ENCODE measurements at regions not wholly inside any gene's neighbourhood (a gene's known extent, or its start where the extent isn't known, plus 50 kb on each side); places are given as distances from the start of the nearest gene placed in this dataset.

DNA sequence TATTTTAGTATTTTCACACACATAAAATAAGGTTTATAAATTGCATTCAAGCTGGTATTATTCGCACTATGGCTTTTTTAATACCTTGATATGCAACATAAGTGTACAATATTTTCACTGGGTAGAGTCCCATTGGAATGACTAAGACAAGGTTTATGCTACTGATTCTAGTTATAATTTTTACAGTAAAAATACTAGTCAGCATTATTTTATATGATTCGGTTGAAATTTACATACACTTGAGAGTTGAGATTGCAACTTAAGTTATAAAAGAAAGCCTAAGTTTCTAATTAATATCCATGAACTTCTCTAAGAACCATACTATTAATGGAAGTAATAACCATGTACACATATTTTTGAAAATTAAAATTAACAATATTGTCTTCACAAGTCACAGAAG, 723.9 kb upstream of the NR2F2 start:
- no peak for TF ChIP-seq YY1 (IDR thresholded peaks at IDR 0.05; ENCODE audit: insufficient read depth, insufficient read length)
- TF ChIP-seq ZNF274 (IDR thresholded peaks at IDR 0.05; ENCODE audit: low read depth, low read length) = no peak
- no peak for TF ChIP-seq SUZ12 (IDR thresholded peaks at IDR 0.05; ENCODE audit: extremely low read depth, insufficient read depth, insufficient read length)
